H1 (cell line): ENCODE measurements at regions not wholly inside any gene's neighbourhood (a gene's known extent, or its start where the extent isn't known, plus 50 kb on each side); places are given as distances from the start of the nearest gene placed in this dataset.

Experiments
- CTCF ChIA-PET: fragments of 300-600 bp; sonication (Branson Sonifier 250); formaldehyde crosslinking; loops from one replicate; lab custom pipeline; 2021; ENCODE audit not compliant: partially characterized antibody; lab: Charles Lee
- POLR2A ChIA-PET: fragments of 300-600 bp; sonication (Branson Sonifier 250); formaldehyde crosslinking; loops from one replicate; lab custom pipeline; 2021; ENCODE audit warnings: inconsistent platforms; ENCODE audit not compliant: partially characterized antibody; lab: Charles Lee
- DNase-seq, 2 experiments: peaks; one replicate each; pipeline versions ENCODE4 v3.0.0 to v3.0.0-alpha.2; 2010 to 2022; ENCODE audit warnings: low spot score in 2 of 2, low read depth in 1 of 2, mixed read lengths in 1 of 2
- FAIRE-seq: peaks from 2 replicates; lab custom pipeline; 2011; peaks lifted over from hg19 to GRCh38; lab: Jason Lieb, UNC
- H2AFZ ChIP-seq: 2 replicates; pipeline ENCODE4 v1.8.1; 2012; ENCODE audit warnings: low read length, inconsistent platforms
- H2AK5ac ChIP-seq: 2 replicates; pipeline ENCODE4 v1.6.1; 2013; ENCODE audit warnings: low read depth, low read length
- H2BK120ac ChIP-seq: replicated peaks from 2 replicates; pipeline ENCODE3; 2013; ENCODE audit warnings: low read depth, low read length, inconsistent platforms
- H2BK12ac ChIP-seq: 2 replicates; pipeline ENCODE4 v1.6.1; 2013; ENCODE audit warnings: low read depth, low read length
- H2BK15ac ChIP-seq: 2 replicates; pipeline ENCODE4 v1.6.1; 2013; ENCODE audit warnings: low read length
- H2BK20ac ChIP-seq: 2 replicates; pipeline ENCODE4 v1.6.1; 2013; ENCODE audit warnings: low read length
- H2BK5ac ChIP-seq: 2 replicates; pipeline ENCODE4 v1.6.1; 2013; ENCODE audit warnings: low read depth, low read length
- H3K14ac ChIP-seq: 2 replicates; pipeline ENCODE4 v1.6.1; 2013; ENCODE audit warnings: inconsistent platforms; ENCODE audit not compliant: insufficient read length
- H3K18ac ChIP-seq: 2 replicates; pipeline ENCODE4 v1.6.1; 2013; ENCODE audit warnings: low read length; ENCODE audit errors: extremely low read depth
- H3K23ac ChIP-seq: 2 replicates; pipeline ENCODE4 v1.6.1; 2013; ENCODE audit warnings: inconsistent platforms; ENCODE audit not compliant: insufficient read length
- H3K23me2 ChIP-seq: 2 replicates; pipeline ENCODE4 v1.6.1; 2013; ENCODE audit warnings: low read depth, low read length
- H3K27ac ChIP-seq: 2 replicates; pipeline ENCODE4 v1.6.1; 2011; ENCODE audit warnings: low read depth, low read length, inconsistent platforms
- H3K27me3 ChIP-seq, 4 experiments: replicated peaks in 1 of 4; 1 replicate in 1 of 4; 2 replicates in 3 of 4; pipeline versions ENCODE4 v1.6.1 to v1.8.1; 2011 to 2013; ENCODE audit warnings: low read length in 3 of 4, mild to moderate bottlenecking in 3 of 4, inconsistent platforms in 2 of 4, mixed read lengths in 2 of 4, moderate library complexity in 1 of 4; ENCODE audit not compliant: control insufficient read depth in 3 of 4, insufficient read depth in 3 of 4; ENCODE audit errors: extremely low read depth in 1 of 4
- H3K36me3 ChIP-seq, 4 experiments: 2 replicates each; pipeline versions ENCODE4 v1.6.1 to v1.8.1; 2011 to 2013; ENCODE audit warnings: mild to moderate bottlenecking in 4 of 4, low read length in 3 of 4, moderate library complexity in 2 of 4, control low read depth in 1 of 4, inconsistent platforms in 1 of 4; ENCODE audit not compliant: insufficient read depth in 4 of 4, control insufficient read depth in 2 of 4
- H3K4ac ChIP-seq: replicated peaks from 2 replicates; pipeline ENCODE3; 2013; ENCODE audit warnings: low read length, low read depth, mixed read lengths, inconsistent platforms; ENCODE audit not compliant: insufficient read length
- H3K4me1 ChIP-seq, 4 experiments: replicated peaks in 1 of 4; 1 replicate in 1 of 4; 2 replicates in 3 of 4; pipeline versions ENCODE4 v1.6.1 to v1.8.1; 2011 to 2013; ENCODE audit warnings: low read length in 3 of 4, inconsistent platforms in 2 of 4, mixed read lengths in 1 of 4; ENCODE audit not compliant: insufficient read depth in 4 of 4, control insufficient read depth in 3 of 4
- H3K4me2 ChIP-seq, 2 experiments: 2 replicates each; pipeline versions ENCODE4 v1.6.1 to v1.8.1; 2011 to 2013; ENCODE audit warnings: low read depth in 2 of 2, low read length in 2 of 2, control low read depth in 1 of 2, inconsistent platforms in 1 of 2, mild to moderate bottlenecking in 1 of 2; ENCODE audit not compliant: insufficient read depth in 1 of 2
- H3K4me3 ChIP-seq, 4 experiments: fragments of 200-600, 300-600 bp in 1 of 4; sonication (generic), shearing (Covaris generic), sonication (Bioruptor Twin) in 1 of 4; 2 replicates each; pipeline versions ENCODE4 v1.5.1 to v1.8.1; 2011 to 2016; ENCODE audit warnings: low read length in 4 of 4, low read depth in 3 of 4, control low read depth in 2 of 4, inconsistent platforms in 2 of 4, mild to moderate bottlenecking in 2 of 4, mixed read lengths in 1 of 4, moderate library complexity in 1 of 4; ENCODE audit not compliant: insufficient read depth in 2 of 4; ENCODE audit errors: extremely low read depth in 1 of 4
- H3K56ac ChIP-seq: replicated peaks from 2 replicates; pipeline ENCODE3; 2013; ENCODE audit warnings: low read depth, mild to moderate bottlenecking, mixed read lengths, low read length, inconsistent platforms; ENCODE audit not compliant: insufficient read length
- H3K79me1 ChIP-seq: 2 replicates; pipeline ENCODE4 v1.6.1; 2013; ENCODE audit warnings: low read depth, low read length, control low read depth
- H3K79me2 ChIP-seq, 2 experiments: 2 replicates each; pipeline versions ENCODE4 v1.6.1 to v1.8.1; 2012 to 2013; ENCODE audit warnings: low read length in 2 of 2, mild to moderate bottlenecking in 2 of 2, inconsistent platforms in 1 of 2; ENCODE audit not compliant: insufficient read depth in 2 of 2, control insufficient read depth in 1 of 2
- H3K9ac ChIP-seq, 4 experiments: replicated peaks in 1 of 4; 1 replicate in 1 of 4; 2 replicates in 3 of 4; pipeline versions ENCODE4 v1.6.1 to v1.8.1; 2011 to 2013; ENCODE audit warnings: low read depth in 3 of 4, low read length in 3 of 4, control low read depth in 2 of 4, mild to moderate bottlenecking in 2 of 4, moderate library complexity in 2 of 4, inconsistent platforms in 1 of 4; ENCODE audit errors: extremely low read depth in 1 of 4
- H3K9me3 ChIP-seq, 2 experiments: 2 replicates each; pipeline versions ENCODE4 v1.6.1 to v1.8.1; 2012 to 2013; ENCODE audit warnings: mild to moderate bottlenecking in 2 of 2, moderate library complexity in 2 of 2, control low read depth in 1 of 2, inconsistent platforms in 1 of 2, low read depth in 1 of 2, low read length in 1 of 2, mixed read lengths in 1 of 2; ENCODE audit not compliant: insufficient read depth in 2 of 2
- H4K20me1 ChIP-seq, 2 experiments: replicated peaks in 1 of 2; 2 replicates each; pipeline versions ENCODE3 to v1.8.1; 2011 to 2013; ENCODE audit warnings: inconsistent platforms in 2 of 2, low read length in 2 of 2, mild to moderate bottlenecking in 1 of 2; ENCODE audit not compliant: insufficient read depth in 2 of 2, control insufficient read depth in 1 of 2
- H4K5ac ChIP-seq: 2 replicates; pipeline ENCODE4 v1.6.1; 2013; ENCODE audit warnings: low read length, low read depth, mixed read lengths, inconsistent platforms; ENCODE audit not compliant: insufficient read length
- H4K8ac ChIP-seq: 2 replicates; pipeline ENCODE4 v1.8.0; 2013; ENCODE audit warnings: mild to moderate bottlenecking, moderate library complexity, low read length, inconsistent platforms; ENCODE audit not compliant: insufficient read depth; ENCODE audit errors: extremely low read depth
- H4K91ac ChIP-seq: replicated peaks from 2 replicates; pipeline ENCODE3; 2013; ENCODE audit warnings: low read length, mixed read lengths, inconsistent platforms; ENCODE audit not compliant: insufficient read length
- CBX8 ChIP-seq: fragments of 300-800, 300-1000 bp; sonication (generic); IDR thresholded peaks from 2 replicates; pipeline ENCODE4 v1.7.1; 2016; ENCODE audit warnings: low read depth, low read length, borderline replicate concordance
- WGBS, 2 experiments: shearing (Covaris generic) in 1 of 2; methylation state at CpG; one replicate each; pipeline versions ENCODE4 v1.1.6 to v1.1.7; 2013 to 2015; ENCODE audit warnings: low lambda C conversion rate in 2 of 2, mixed read lengths in 2 of 2, inconsistent platforms in 1 of 2, low coverage in 1 of 2, missing lambda C conversion rate in 1 of 2; ENCODE audit not compliant: insufficient replicate concordance in 2 of 2, insufficient coverage in 1 of 2, insufficient read length in 1 of 2; ENCODE audit errors: extremely low coverage in 1 of 2, missing lambda C conversion rate in 1 of 2; 5-methylcytosine and 5-hydroxymethylcytosine counted together

- Histone ChIP-seq H2AFZ (no peak overlapping the region), H3K18ac (no peak overlapping the region), H3K79me1 (no peaks in the 10 kb centered on the region), H3K14ac (no peak overlapping the region), H2BK5ac (no peak overlapping the region), H3K27me3 (no peaks in the 10 kb centered on the region), H3K23me2 (no peaks in the 10 kb centered on the region), H4K8ac (no peak overlapping the region), H4K5ac (no peak overlapping the region), H4K20me1 (no peaks in the 10 kb centered on the region), H2BK120ac (no peak overlapping the region), H3K9ac (no peak overlapping the region), H4K91ac (no peak overlapping the region), H2BK12ac (no peak overlapping the region), H3K27ac (no peak overlapping the region), H3K4me3 (no peak overlapping the region), H3K9me3 (no peaks in the 10 kb centered on the region), H3K4ac (no peak overlapping the region), H2AK5ac (no peak overlapping the region), H2BK15ac (no peak overlapping the region), H3K36me3 (no peaks in the 10 kb centered on the region), H3K4me2 (no peak overlapping the region), H3K56ac (no peak overlapping the region), H3K23ac (no peak overlapping the region), H3K4me1 (peaks cover 0 to 4% (median 3%) of the 10 kb centered on the region in 4 experiments; a peak in 5 of 7 replicates), H2BK20ac (no peak overlapping the region), H3K79me2 (no peaks in the 10 kb centered on the region)
- DNase-seq (no peak), FAIRE-seq (no peak)
- POLR2A ChIA-PET, result no interaction called here
- TF ChIP-seq CBX8, result no peak
- CTCF ChIA-PET, result interaction anchor here (0.8 to 1.2 kb wide), 3 partner anchors 11 to 66 kb away, joined by 3 to 5 read pairs (median 3); no protein-coding TSS in a partner anchor
- WGBS, 2 experiments, result 85% methylated on average over 2 of the region's 2 CpGs; no CpG with 5 or more reads in 1 of the 2 experiments
Measured at GRCh38 chr12:13537623-13538022, 341.1 kb downstream of the EMP1 start.
